Prostate gland (tissue), 2 donors: ENCODE measurements at regions not wholly inside any gene's neighbourhood (a gene's known extent, or its start where the extent isn't known, plus 50 kb on each side); places are given as distances from the start of the nearest gene placed in this dataset.
"Not testable (repeated sequence)": the region's sequence is repeated elsewhere in the genome, so short reads cannot be mapped to it uniquely, and the experiment has no call there.

Source experiments
- DNase-seq: peaks from one replicate; pipeline ENCODE4 v3.0.0-alpha.2; 2019; ENCODE audit warnings: low spot score
- H3K27ac ChIP-seq, 2 donors: fragments of 200-600 bp; sonication (generic); 2 replicates each; pipeline ENCODE4 v1.5.1; 2017 to 2019
- H3K27me3 ChIP-seq: fragments of 200-600 bp; sonication (generic); replicated peaks from 2 replicates; pipeline ENCODE4 v1.5.1; 2019; ENCODE audit not compliant: insufficient read depth
- H3K36me3 ChIP-seq, 2 donors: fragments of 200-600 bp; sonication (generic); 1 replicate in 1 of 2; 2 replicates in 1 of 2; pipeline versions ENCODE4 v1.5.1 to v1.8.1; 2017 to 2019
- H3K4me1 ChIP-seq: fragments of 200-600 bp; sonication (generic); replicated peaks from 2 replicates; pipeline ENCODE4 v1.5.1; 2019
- H3K4me3 ChIP-seq, 2 donors: fragments of 200-600 bp; sonication (generic); 2 replicates each; pipeline ENCODE4 v1.5.1; 2017 to 2019
- H3K9me3 ChIP-seq: fragments of 200-600 bp; sonication (generic); 2 replicates; pipeline ENCODE4 v1.5.1; 2017
- POLR2A ChIP-seq: fragments of 450-650 bp; IDR thresholded peaks from one replicate; pipeline ENCODE4 v1.6.1; 2016; ENCODE audit warnings: antibody characterized with exemption, mild to moderate bottlenecking
- POLR2AphosphoS5 ChIP-seq: sonication (generic); formaldehyde crosslinking; IDR thresholded peaks from one replicate; pipeline ENCODE4 v1.6.1; 2017; ENCODE audit warnings: antibody characterized with exemption
- WGBS: methylation state at CpG from one replicate; pipeline ENCODE4 v1.1.5; 2018; 5-methylcytosine and 5-hydroxymethylcytosine counted together
- intact Hi-C: fragments of 100-400 bp; cut with DNase I; formaldehyde crosslinking; loops from one replicate; pipeline ENCODE4 v1.14.2; 2022
- TF ChIP-seq, protein P1 (sequence below), 4 experiments: fragments of 200-600 bp in 2 of 4; fragments of 450-650 bp in 2 of 4; sonication (generic) in 2 of 4; IDR thresholded peaks; 1 replicate in 3 of 4; 2 replicates in 1 of 4; pipeline ENCODE4 v1.5.1; 2016 to 2019; ENCODE audit warnings: antibody characterized with exemption in 4 of 4, mild to moderate bottlenecking in 2 of 4, moderate library complexity in 2 of 4

DNA sequence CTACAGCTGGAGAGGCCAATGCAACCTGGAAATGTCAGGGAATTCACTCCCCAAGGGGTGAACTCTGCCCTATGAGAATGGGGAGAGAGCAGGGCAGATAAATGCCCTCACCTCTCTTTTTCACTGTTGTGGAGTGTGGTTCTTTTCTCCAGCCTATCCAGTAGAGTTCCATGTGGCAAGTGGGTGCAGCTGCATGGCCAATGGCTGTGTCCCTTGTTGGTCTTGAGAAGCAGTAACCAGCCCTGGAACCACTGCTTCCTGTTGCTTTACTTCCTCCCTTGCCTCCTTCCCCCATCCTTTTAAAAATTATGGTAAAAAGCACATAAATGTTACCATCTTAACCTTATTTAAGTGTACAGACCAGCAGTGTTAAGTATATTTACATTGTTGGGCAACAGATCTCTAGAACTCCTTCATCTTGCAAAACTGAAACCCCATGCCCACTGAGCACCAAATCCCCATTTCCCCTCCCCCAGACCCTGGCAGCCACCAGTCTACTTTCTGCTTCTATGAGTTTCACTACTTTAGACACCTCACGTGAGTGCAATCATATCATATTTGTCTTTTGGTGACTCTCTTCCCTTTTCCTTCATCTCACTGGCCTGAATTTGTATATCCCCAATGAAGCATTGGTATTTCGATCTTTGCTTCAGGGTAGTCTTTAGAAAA, 77.0 kb upstream of the GRIP1 start:
- no peak overlapping the region for H3K4me3 ChIP-seq
- H3K27me3 ChIP-seq = no peaks in the 10 kb centered on the region
- no peak for DNase-seq
- no peaks in the 10 kb centered on the region for H3K9me3 ChIP-seq
- intact Hi-C loops = no loop called here
- TF ChIP-seq, protein P1, sequence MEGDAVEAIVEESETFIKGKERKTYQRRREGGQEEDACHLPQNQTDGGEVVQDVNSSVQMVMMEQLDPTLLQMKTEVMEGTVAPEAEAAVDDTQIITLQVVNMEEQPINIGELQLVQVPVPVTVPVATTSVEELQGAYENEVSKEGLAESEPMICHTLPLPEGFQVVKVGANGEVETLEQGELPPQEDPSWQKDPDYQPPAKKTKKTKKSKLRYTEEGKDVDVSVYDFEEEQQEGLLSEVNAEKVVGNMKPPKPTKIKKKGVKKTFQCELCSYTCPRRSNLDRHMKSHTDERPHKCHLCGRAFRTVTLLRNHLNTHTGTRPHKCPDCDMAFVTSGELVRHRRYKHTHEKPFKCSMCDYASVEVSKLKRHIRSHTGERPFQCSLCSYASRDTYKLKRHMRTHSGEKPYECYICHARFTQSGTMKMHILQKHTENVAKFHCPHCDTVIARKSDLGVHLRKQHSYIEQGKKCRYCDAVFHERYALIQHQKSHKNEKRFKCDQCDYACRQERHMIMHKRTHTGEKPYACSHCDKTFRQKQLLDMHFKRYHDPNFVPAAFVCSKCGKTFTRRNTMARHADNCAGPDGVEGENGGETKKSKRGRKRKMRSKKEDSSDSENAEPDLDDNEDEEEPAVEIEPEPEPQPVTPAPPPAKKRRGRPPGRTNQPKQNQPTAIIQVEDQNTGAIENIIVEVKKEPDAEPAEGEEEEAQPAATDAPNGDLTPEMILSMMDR (IDR thresholded peaks at IDR 0.05) = no peak
- TF ChIP-seq POLR2AphosphoS5 (no peak), POLR2A (no peak)
- 95% methylated on average over 2 of the region's 2 CpGs for WGBS
- no peak overlapping the region for H3K27ac ChIP-seq
- H3K36me3 ChIP-seq = no peaks in the 10 kb centered on the region
- H3K4me1 ChIP-seq = no peaks in the 10 kb centered on the region

DNA sequence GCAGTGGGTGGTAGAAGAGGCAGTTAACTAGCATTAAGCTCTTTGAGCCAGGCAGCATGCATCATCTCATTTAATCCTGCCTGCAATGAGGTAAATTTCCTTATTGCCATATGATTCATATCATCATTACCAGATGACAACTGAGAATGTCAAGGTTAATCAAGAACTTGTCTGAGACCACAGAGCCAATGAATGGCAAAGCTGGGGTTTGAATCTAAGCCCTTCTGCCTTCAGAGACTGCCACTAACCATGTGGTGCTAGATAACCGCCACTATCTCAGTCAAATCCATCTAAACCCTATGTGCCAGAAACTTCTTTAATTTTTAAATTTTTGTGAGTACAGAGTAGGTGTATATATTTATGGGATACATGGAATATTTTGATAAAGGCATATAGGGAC, 77.8 kb upstream of the GRIP1 start:
- DNase-seq = no peak
- no peaks in the 10 kb centered on the region for H3K9me3 ChIP-seq
- H3K27ac ChIP-seq = no peak overlapping the region
- no peak overlapping the region for H3K4me3 ChIP-seq
- TF ChIP-seq POLR2A (no peak), POLR2AphosphoS5 (no peak)
- TF ChIP-seq, protein P1 (IDR thresholded peaks at IDR 0.05) = no peak
- H3K4me1 ChIP-seq = no peaks in the 10 kb centered on the region
- no peaks in the 10 kb centered on the region for H3K36me3 ChIP-seq
- intact Hi-C loops = no loop called here
- 100% methylated on average over 1 of the region's 1 CpG for WGBS
- no peaks in the 10 kb centered on the region for H3K27me3 ChIP-seq

DNA sequence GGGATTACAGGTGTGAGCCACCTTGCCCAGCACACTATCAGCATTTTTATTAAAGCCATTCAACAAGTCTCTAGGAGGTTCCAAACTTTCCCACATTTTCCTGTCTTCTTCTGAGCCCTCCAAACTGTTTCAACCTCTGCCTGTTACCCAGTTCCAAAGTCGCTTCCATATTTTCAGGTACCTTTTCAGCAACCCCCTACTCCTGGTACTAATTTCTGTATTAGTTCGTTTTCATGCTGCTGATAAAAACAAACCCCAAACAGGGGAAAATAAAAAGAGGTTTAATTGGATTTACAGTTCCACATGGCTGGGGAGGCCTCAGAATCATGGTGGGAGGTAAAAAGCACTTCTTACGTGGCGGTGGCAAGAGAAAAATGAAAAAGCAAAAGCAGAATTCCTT, 81.2 kb upstream of the GRIP1 start:
- DNase-seq, intact Hi-C loops, H3K27me3 ChIP-seq, H3K9me3 ChIP-seq, H3K27ac ChIP-seq, H3K4me1 ChIP-seq, H3K4me3 ChIP-seq, H3K36me3 ChIP-seq: not testable (repeated sequence)
- WGBS = 97% methylated on average over 4 of the region's 4 CpGs

DNA sequence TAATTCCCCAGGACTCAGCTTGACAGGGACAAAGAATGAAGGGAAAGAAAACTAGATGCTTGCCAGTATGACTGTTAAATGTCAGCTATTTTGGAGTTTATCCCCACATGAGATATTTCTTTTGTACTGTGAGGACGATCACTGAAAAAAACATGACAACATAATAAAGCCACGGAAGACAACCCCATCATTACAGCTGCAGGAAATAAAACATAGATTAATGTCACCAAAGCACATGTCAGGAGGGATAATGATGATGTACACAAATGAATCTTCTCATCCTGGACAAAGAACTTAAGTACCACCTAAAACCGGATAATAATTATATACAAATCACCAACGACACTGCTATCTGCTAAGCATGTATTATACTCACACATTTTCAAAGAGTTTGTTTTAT, 84.6 kb upstream of the GRIP1 start:
- intact Hi-C loops = no loop called here

DNA sequence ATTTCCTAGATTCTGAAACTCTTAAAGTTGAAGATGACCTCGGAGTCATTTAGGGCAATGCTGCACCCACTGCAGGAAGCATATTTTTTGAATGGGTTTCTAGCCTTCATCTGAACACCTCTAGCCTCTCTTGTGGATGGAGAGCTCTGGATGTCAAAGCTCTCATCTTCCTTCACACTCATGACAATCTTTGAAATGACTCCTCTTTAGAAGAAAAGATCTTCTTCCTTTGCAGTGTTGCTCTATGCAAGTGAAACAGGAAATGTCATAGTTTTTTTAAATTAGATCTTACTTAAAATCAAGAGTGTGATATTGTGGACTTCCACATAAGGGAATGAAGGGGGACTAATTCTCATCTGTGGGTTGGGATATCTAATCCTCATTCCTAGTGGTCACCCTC, 86.3 kb upstream of the GRIP1 start:
- intact Hi-C loops = no loop called here
- Histone ChIP-seq H3K27ac (no peak overlapping the region), H3K36me3 (no peaks in the 10 kb centered on the region), H3K27me3 (no peaks in the 10 kb centered on the region), H3K4me3 (no peak overlapping the region), H3K4me1 (no peaks in the 10 kb centered on the region), H3K9me3 (no peaks in the 10 kb centered on the region)
- TF ChIP-seq POLR2AphosphoS5 (no peak), POLR2A (no peak)
- TF ChIP-seq, protein P1 (IDR thresholded peaks at IDR 0.05) = no peak
- no peak for DNase-seq
- WGBS = 100% methylated on average over 1 of the region's 1 CpG

More for the DNA sequence above, 84.6 kb upstream of the GRIP1 start:
- no peaks in the 10 kb centered on the region for H3K36me3 ChIP-seq
- H3K4me1 ChIP-seq = no peaks in the 10 kb centered on the region
- H3K4me3 ChIP-seq = no peak overlapping the region
- no peaks in the 10 kb centered on the region for H3K9me3 ChIP-seq
- TF ChIP-seq POLR2A = no peak
- TF ChIP-seq POLR2AphosphoS5 = no peak
- TF ChIP-seq, protein P1 (IDR thresholded peaks at IDR 0.05) = no peak
- no peak for DNase-seq
- 69% methylated on average over 4 of the region's 4 CpGs for WGBS
- no peaks in the 10 kb centered on the region for H3K27me3 ChIP-seq
- H3K27ac ChIP-seq = no peak overlapping the region
